HG03565 (cell line): ENCODE measurements at regions not wholly inside any gene's neighbourhood (a gene's known extent, or its start where the extent isn't known, plus 50 kb on each side); places are given as distances from the start of the nearest gene placed in this dataset.

Experiments used
- ATAC-seq: cut with Tn5 transposase; IDR thresholded peaks from one replicate; pipeline ENCODE4 v1.9.1; 2021; ENCODE audit warnings: mild to moderate bottlenecking, moderate library complexity; ENCODE audit not compliant: unreplicated experiment

GRCh38 chr7:136551618-136552017, 316.8 kb upstream of the CHRM2 start:
- no peak for ATAC-seq

GRCh38 chr7:136549756-136550155, 318.7 kb upstream of the CHRM2 start:
- ATAC-seq, result no peak

GRCh38 chr7:136533732-136534131, 334.7 kb upstream of the CHRM2 start:
- ATAC-seq, result no peak

- no peak for ATAC-seq
These were observed 337.6 kb upstream of the CHRM2 start for GRCh38 chr7:136530831-136531230.

- no peak for ATAC-seq
These were observed 340.1 kb upstream of the CHRM2 start for GRCh38 chr7:136528329-136528728.

- ATAC-seq, result no peak
These were observed 340.9 kb upstream of the CHRM2 start for GRCh38 chr7:136527554-136527953.

- no peak for ATAC-seq
These were observed 341.9 kb upstream of the CHRM2 start for GRCh38 chr7:136526408-136527105.

- ATAC-seq, result no peak
These were observed 344.9 kb upstream of the CHRM2 start for GRCh38 chr7:136523571-136523970.

GRCh38 chr7:136517971-136518370, 350.5 kb upstream of the CHRM2 start:
- ATAC-seq, result no peak

- no peak for ATAC-seq
These were observed 353.7 kb upstream of the CHRM2 start for GRCh38 chr7:136514776-136515175.

GRCh38 chr7:136513744-136514143, 354.7 kb upstream of the CHRM2 start:
- no peak for ATAC-seq

- ATAC-seq, result no peak
These were observed 359.0 kb upstream of the CHRM2 start for GRCh38 chr7:136509466-136509865.

GRCh38 chr7:136502162-136502561, 366.3 kb upstream of the CHRM2 start:
- ATAC-seq, result no peak

GRCh38 chr7:136501151-136501550, 367.3 kb upstream of the CHRM2 start:
- ATAC-seq, result no peak

GRCh38 chr7:136496551-136496950, 371.9 kb upstream of the CHRM2 start:
- no peak for ATAC-seq

- no peak for ATAC-seq
These were observed 373.4 kb upstream of the CHRM2 start for GRCh38 chr7:136495081-136495480.

- ATAC-seq, result no peak
These were observed 376.1 kb upstream of the CHRM2 start for GRCh38 chr7:136492366-136492765.

- ATAC-seq, result no peak
These were observed 378.6 kb upstream of the CHRM2 start for GRCh38 chr7:136489808-136490207.

- ATAC-seq, result no peak
These were observed 387.6 kb upstream of the CHRM2 start for GRCh38 chr7:136480901-136481300.

GRCh38 chr7:136479922-136480321, 388.5 kb upstream of the CHRM2 start:
- no peak for ATAC-seq

- no peak for ATAC-seq
These were observed 398.3 kb upstream of the CHRM2 start for GRCh38 chr7:136470179-136470578.

- ATAC-seq, result no peak
These were observed 415.5 kb upstream of the CHRM2 start for GRCh38 chr7:136452949-136453348.

- no peak for ATAC-seq
These were observed 421.7 kb upstream of the CHRM2 start for GRCh38 chr7:136446751-136447150.
